ENCODE measurements at regions not wholly inside any gene's neighbourhood (a gene's known extent, or its start where the extent isn't known, plus 50 kb on each side); places are given as distances from the start of the nearest gene placed in this dataset.
"Not testable (repeated sequence)": the region's sequence is repeated elsewhere in the genome, so short reads cannot be mapped to it uniquely, and the experiment has no call there.

- DNase-seq (ENCODE audit: insufficient read length, low spot score); FAIRE-seq: not testable (repeated sequence)
Measured at GRCh38 chr4:62431513-62432231, 1231.5 kb downstream of the ADGRL3 start.

GRCh38 chr4:62429297-62429696 is 1229.2 kb downstream of the ADGRL3 start:
- no peak for DNase-seq (ENCODE audit: insufficient read length, low spot score)
- FAIRE-seq: no peak

- no peak for DNase-seq (ENCODE audit: insufficient read length, low spot score)
- FAIRE-seq: no peak
Measured at GRCh38 chr4:62415256-62415655, 1215.1 kb downstream of the ADGRL3 start.

DNA sequence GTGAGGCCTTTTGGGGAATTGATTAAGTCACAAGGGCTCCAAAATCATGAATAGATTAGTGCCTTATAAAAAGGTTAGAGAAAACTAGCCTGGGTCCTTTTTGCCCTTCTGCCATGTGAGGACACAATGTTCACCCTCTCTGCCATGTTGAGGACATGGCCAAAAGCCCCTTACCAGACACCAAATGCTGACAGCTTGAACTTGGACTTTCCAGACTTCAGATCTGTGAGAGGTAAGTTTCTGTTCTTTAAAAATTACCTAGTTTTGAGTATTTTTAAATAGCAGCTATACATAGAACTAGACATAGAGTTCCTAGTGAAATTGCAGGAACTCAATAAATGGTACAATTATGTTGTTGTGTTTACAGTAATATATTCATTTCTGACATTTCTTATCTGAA is 1214.4 kb downstream of the ADGRL3 start:
- DNase-seq (ENCODE audit: insufficient read length, low spot score): no peak
- FAIRE-seq: no peak

GRCh38 chr4:62410371-62411003 is 1210.4 kb downstream of the ADGRL3 start:
- DNase-seq (ENCODE audit: insufficient read length, low spot score): no peak
- FAIRE-seq: no peak

DNA sequence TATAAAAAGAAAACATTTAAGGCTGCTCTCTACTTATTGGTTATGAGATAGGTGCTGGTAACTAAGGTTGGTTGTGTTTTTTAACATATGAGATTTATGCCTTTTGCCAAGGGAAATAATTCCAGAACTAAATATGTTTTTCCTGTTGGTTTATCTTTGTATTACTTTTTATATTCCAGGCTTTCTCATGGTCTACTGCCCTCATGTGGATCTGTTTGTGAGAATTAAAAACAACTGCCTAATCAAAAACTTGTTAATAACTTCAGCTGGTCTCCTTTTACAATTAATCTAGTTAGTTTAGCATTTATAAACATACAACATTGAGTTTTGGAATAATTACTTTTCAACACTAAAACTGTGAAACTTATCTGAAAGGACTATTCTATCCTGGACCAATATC is 1208.3 kb downstream of the ADGRL3 start:
- DNase-seq (ENCODE audit: insufficient read length, low spot score): no peak
- FAIRE-seq: no peak

- DNase-seq (ENCODE audit: insufficient read length, low spot score) (no peak), FAIRE-seq (no peak)
Measured at GRCh38 chr4:62407534-62407933, 1207.4 kb downstream of the ADGRL3 start.

- DNase-seq (ENCODE audit: insufficient read length, low spot score): no peak
- FAIRE-seq: no peak
Measured at GRCh38 chr4:62402088-62402806, 1202.1 kb downstream of the ADGRL3 start.

DNA sequence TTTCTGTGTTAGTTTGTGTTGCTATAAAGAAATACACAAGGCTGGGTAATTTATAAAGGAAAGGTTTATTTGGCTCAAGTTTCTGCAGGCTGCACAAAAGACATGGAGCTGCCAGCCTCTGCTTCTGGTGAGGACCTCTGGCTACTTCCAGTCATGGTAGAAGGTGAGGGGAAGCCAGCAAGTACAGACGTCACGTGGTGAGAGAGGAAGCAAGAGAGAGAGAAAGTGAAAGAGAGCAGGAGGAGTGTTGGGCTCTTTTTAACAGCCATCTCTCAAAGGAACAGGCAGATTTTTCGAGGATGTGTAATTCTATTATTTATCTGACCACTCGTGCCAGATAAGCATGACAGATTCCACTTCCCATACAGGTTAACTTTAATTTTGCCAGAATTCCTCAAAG is 1199.1 kb downstream of the ADGRL3 start:
- DNase-seq (ENCODE audit: insufficient read length, low spot score): no peak
- no peak for FAIRE-seq

GRCh38 chr4:62398318-62398717 is 1198.2 kb downstream of the ADGRL3 start:
- DNase-seq (ENCODE audit: insufficient read length, low spot score) (no peak), FAIRE-seq (no peak)

- DNase-seq (ENCODE audit: insufficient read length, low spot score): no peak
- no peak for FAIRE-seq
Measured at GRCh38 chr4:62394766-62395165, 1194.6 kb downstream of the ADGRL3 start.

GRCh38 chr4:62387808-62388207 is 1187.7 kb downstream of the ADGRL3 start:
- DNase-seq (ENCODE audit: insufficient read length, low spot score) (no peak), FAIRE-seq (no peak)

DNA sequence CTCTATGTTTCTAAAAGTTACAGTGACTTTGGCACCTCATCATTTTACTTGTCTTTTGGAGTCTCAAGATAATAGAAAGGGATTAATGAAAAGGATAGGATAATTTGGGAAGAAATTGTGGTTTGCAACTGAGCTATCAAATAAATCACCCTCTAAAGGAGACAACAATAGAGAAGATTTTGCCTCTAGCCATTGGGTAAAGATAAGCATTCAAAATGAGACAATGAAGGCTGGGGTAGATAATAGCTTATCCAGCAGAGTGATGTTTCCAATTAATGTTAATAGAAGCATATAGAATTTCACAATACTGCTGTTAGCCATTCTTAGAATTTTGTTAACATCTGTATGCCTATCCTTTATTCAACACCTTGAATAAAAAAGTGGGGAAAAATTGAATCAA is 1177.6 kb downstream of the ADGRL3 start:
- FAIRE-seq (no peak), DNase-seq (ENCODE audit: insufficient read length, low spot score) (no peak)

GRCh38 chr4:62377245-62377644 is 1177.1 kb downstream of the ADGRL3 start:
- no peak for DNase-seq (ENCODE audit: insufficient read length, low spot score)
- no peak for FAIRE-seq

GRCh38 chr4:62366939-62367338 is 1166.8 kb downstream of the ADGRL3 start:
- FAIRE-seq (no peak), DNase-seq (ENCODE audit: insufficient read length, low spot score) (no peak)

DNA sequence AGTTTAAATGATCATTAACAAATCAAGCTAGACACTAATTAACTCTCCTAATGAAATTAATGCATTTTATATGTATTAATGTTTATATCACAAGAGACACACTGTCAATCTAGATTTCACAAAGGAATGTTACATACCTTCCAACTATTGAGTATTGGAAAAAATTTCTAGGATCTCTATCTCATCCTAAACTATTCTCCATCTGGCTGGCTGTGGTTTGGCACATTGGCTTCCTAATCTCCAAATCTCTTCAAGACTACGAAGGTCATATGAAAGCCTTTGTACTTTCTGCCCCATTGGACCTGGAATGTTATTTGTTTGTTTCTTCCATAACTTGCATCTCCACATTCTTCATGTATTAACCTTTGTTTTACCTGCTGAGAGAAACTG is 1160.0 kb downstream of the ADGRL3 start:
- DNase-seq (ENCODE audit: insufficient read length, low spot score) (no peak), FAIRE-seq (no peak)

GRCh38 chr4:62359441-62360155 is 1159.5 kb downstream of the ADGRL3 start:
- no peak for DNase-seq (ENCODE audit: insufficient read length, low spot score)
- FAIRE-seq: no peak

DNA sequence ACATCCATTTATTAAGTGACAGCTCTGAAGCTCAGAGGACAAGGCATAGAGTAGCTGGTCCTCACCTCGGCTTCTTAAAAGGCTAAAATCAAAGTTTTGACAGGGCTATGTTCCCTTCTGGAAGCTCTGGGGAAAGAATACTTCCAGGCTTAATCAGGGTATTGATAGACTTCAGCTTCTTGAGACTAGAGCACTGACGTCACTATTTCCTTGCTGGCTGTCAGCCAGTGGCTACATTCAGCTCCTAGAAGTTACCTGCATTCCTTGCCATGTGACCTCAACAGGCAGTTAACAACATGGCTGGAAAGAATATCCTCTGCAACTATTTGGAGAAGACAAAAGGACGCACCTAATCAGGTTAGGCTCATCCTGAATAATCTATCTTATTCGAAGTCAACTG is 1144.8 kb downstream of the ADGRL3 start:
- DNase-seq (ENCODE audit: insufficient read length, low spot score) (no peak), FAIRE-seq (no peak)

- DNase-seq (ENCODE audit: insufficient read length, low spot score) (no peak), FAIRE-seq (no peak)
Measured at GRCh38 chr4:62344474-62344873, 1144.3 kb downstream of the ADGRL3 start.

- no peak for DNase-seq (ENCODE audit: insufficient read length, low spot score)
- no peak for FAIRE-seq
Measured at GRCh38 chr4:62342346-62342745, 1142.2 kb downstream of the ADGRL3 start.

GRCh38 chr4:62328526-62328925 is 1128.4 kb downstream of the ADGRL3 start:
- DNase-seq (ENCODE audit: insufficient read length, low spot score) (no peak), FAIRE-seq (no peak)
